Esophagus muscularis mucosa (tissue), 3 donors: ENCODE measurements at regions not wholly inside any gene's neighbourhood (a gene's known extent, or its start where the extent isn't known, plus 50 kb on each side); places are given as distances from the start of the nearest gene placed in this dataset.

ENCODE experiments used
- EP300 ChIP-seq: sonication (generic); formaldehyde crosslinking; IDR thresholded peaks from one replicate; pipeline ENCODE4 v1.6.1; 2017; ENCODE audit warnings: antibody characterized with exemption
- POLR2AphosphoS5 ChIP-seq, 2 donors: sonication (generic); formaldehyde crosslinking; IDR thresholded peaks; one replicate each; pipeline ENCODE4 v1.6.1; 2017; ENCODE audit warnings: antibody characterized with exemption in 2 of 2

- TF ChIP-seq POLR2AphosphoS5 (IDR thresholded peaks at IDR 0.05), result no peak
- no peak for TF ChIP-seq EP300
These were observed 273.3 kb downstream of the CTTN start for GRCh38 chr11:70671611-70672010.
